EL (cell line): ENCODE measurements at regions not wholly inside any gene's neighbourhood (a gene's known extent, or its start where the extent isn't known, plus 50 kb on each side); places are given as distances from the start of the nearest gene placed in this dataset.
"Not testable (repeated sequence)": the region's sequence is repeated elsewhere in the genome, so short reads cannot be mapped to it uniquely, and the experiment has no call there.

Source experiments
- DNase-seq: peaks from one replicate; pipeline ENCODE4 v3.0.0-alpha.2; 2016

GRCh38 chr22:33221568-33221967 lies 163.4 kb upstream of the SYN3 start:
- no peak for DNase-seq

- DNase-seq = no peak
These were observed 162.4 kb upstream of the SYN3 start for GRCh38 chr22:33220476-33221080.

- DNase-seq = no peak
These were observed 161.6 kb upstream of the SYN3 start for GRCh38 chr22:33219648-33220384.

- DNase-seq = no peak
These were observed 155.3 kb upstream of the SYN3 start for GRCh38 chr22:33213383-33214075.

GRCh38 chr22:33209930-33210784 lies 152.0 kb upstream of the SYN3 start:
- DNase-seq = peak; percentile 22

- DNase-seq = no peak
These were observed 146.2 kb upstream of the SYN3 start for GRCh38 chr22:33204408-33204807.

GRCh38 chr22:33202455-33202854 lies 144.3 kb upstream of the SYN3 start:
- DNase-seq = no peak

GRCh38 chr22:33194529-33195077 lies 136.4 kb upstream of the SYN3 start:
- no peak for DNase-seq

- DNase-seq = no peak
These were observed 134.0 kb upstream of the SYN3 start for GRCh38 chr22:33192156-33192555.

GRCh38 chr22:33188326-33188725 lies 130.1 kb upstream of the SYN3 start:
- DNase-seq = no peak

- DNase-seq = no peak
These were observed 128.6 kb upstream of the SYN3 start for GRCh38 chr22:33186816-33187215.

GRCh38 chr22:33180356-33180755 lies 122.2 kb upstream of the SYN3 start:
- DNase-seq = no peak

- DNase-seq = no peak
These were observed 110.0 kb upstream of the SYN3 start for GRCh38 chr22:33167998-33168790.

- DNase-seq = no peak
These were observed 108.0 kb upstream of the SYN3 start for GRCh38 chr22:33166206-33166605.

GRCh38 chr22:33163815-33164214 lies 105.6 kb upstream of the SYN3 start:
- DNase-seq = no peak

- no peak for DNase-seq
These were observed 104.0 kb upstream of the SYN3 start for GRCh38 chr22:33162196-33162595.

- DNase-seq = no peak
These were observed 102.3 kb upstream of the SYN3 start for GRCh38 chr22:33160525-33160924.

- DNase-seq = not testable (repeated sequence)
These were observed 96.8 kb upstream of the SYN3 start for GRCh38 chr22:33154967-33155366.

- DNase-seq = no peak
These were observed 91.4 kb upstream of the SYN3 start for GRCh38 chr22:33149611-33150010.

GRCh38 chr22:33144721-33145120 lies 86.5 kb upstream of the SYN3 start:
- DNase-seq = no peak

GRCh38 chr22:33142282-33143055 lies 84.3 kb upstream of the SYN3 start:
- no peak for DNase-seq
